ENCODE measurements at regions not wholly inside any gene's neighbourhood (a gene's known extent, or its start where the extent isn't known, plus 50 kb on each side); places are given as distances from the start of the nearest gene placed in this dataset.
"Not testable (repeated sequence)": the region's sequence is repeated elsewhere in the genome, so short reads cannot be mapped to it uniquely, and the experiment has no call there.

DNA sequence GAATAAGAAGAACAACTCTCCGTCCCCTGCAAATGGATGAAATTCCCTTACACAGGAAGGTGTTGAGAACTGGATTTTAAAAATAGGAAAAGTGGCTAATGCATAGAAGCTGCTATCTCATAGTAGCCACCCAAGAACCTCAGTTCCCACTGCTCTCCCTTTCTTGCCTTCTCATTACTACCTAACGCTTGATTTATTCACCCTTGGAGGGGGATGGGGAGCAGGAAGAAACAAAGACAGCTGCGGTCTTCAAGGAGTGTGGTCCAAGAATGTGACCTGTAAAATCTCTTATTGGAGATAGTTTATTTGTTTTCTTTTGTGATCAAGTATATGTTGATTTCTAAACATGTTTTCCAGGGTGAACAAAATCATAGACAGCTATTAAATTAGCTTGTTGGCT lies 274.1 kb upstream of the CTNNB1 start:
- in situ Hi-C loops (cut with HindIII; ENCODE audit: low pct_ligation_motif_present, low pct_unique_long_range_greater_than_20kb, low sequenced_read_pairs), result no loop called here
- no peak for DNase-seq

DNA sequence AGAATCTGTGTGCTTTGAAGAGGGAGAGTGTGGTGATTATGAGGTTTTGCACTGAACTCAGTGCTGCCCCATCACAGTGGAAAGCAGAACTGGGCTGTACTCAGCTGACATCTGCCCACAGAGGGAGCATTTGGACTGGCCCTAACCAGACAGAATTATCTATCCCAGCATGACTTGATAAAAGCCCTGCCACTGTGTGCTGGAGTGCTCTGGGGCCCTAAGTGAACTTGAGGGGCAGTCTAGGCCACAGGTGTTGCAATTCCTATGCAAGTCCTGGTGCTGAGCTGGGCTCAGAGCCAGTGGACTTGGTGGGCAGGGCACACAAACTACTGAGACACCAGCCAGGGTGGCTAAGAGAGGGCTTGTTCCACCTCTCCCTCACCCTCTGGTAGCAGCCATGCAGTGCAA lies 269.2 kb upstream of the CTNNB1 start:
- in situ Hi-C loops (cut with HindIII; ENCODE audit: low pct_ligation_motif_present, low pct_unique_long_range_greater_than_20kb, low sequenced_read_pairs), result no loop called here
- DNase-seq, result no peak

GRCh38 chr3:40930756-40931155 lies 268.5 kb upstream of the CTNNB1 start:
- in situ Hi-C loops (cut with HindIII; ENCODE audit: low pct_ligation_motif_present, low pct_unique_long_range_greater_than_20kb, low sequenced_read_pairs), result no loop called here
- DNase-seq, result no peak

GRCh38 chr3:40938591-40938990 lies 260.7 kb upstream of the CTNNB1 start:
- no peak for DNase-seq
- in situ Hi-C loops (cut with HindIII; ENCODE audit: low pct_ligation_motif_present, low pct_unique_long_range_greater_than_20kb, low sequenced_read_pairs), result no loop called here

GRCh38 chr3:40939030-40939740 lies 260.1 kb upstream of the CTNNB1 start:
- in situ Hi-C loops (cut with HindIII; ENCODE audit: low pct_ligation_motif_present, low pct_unique_long_range_greater_than_20kb, low sequenced_read_pairs), result no loop called here
- DNase-seq, result no peak

DNA sequence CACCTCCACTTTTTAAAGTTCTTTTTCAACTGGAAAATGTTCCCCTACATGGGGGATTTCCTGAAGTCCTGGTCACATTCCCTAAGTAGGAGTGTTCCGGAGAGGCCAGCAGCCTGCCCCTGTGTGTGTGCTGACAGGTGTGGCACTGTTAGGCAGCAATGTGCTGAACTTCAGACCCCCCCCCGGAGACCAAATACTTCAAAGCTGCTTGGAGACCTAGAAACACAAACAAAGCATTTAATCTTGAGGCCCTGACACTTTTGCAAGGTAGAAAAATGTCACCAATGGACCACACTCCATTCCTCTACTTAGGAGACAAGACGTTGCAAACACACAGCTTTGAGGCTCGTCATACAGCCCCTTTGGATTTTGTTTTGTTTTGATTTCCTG lies 259.6 kb upstream of the CTNNB1 start:
- no peak for DNase-seq
- in situ Hi-C loops (cut with HindIII; ENCODE audit: low pct_ligation_motif_present, low pct_unique_long_range_greater_than_20kb, low sequenced_read_pairs), result no loop called here

DNA sequence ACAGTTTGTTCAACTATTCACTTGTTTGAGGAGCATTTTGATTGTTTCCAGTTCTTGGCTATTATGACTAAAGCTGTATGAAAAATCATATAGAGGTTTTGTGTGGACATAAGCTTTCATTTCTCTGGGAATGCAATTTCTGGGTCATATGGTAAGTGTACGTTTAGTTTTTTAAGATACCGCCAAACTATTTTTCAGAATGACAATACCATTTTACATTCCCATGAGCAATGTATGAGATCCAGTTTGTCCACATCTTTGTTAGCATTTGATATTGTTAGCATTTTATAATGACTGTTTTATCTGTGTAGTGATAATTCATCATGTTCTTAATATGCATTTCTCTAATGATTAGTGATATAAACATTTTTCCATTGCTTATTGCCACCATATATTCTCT lies 258.7 kb upstream of the CTNNB1 start:
- no peak for DNase-seq
- in situ Hi-C loops (cut with HindIII; ENCODE audit: low pct_ligation_motif_present, low pct_unique_long_range_greater_than_20kb, low sequenced_read_pairs), result no loop called here

DNA sequence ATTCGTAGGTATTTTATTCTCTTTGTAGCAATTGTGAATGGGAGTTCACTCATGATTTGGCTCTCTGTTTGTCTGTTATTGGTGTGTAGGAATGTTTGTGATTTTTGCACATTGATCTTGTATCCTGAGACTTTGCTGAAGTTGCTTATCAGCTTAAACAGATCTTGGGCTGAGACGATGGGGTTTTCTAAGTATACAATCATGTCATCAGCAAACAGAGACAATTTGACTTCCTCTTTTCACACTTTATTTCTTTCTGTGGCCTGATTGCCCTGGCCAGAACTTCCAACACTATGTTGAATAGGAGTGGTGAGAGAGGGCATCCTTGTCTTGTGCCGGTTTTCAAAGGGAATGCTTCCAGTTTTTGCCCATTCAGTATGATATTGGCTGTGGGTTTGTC lies 252.3 kb upstream of the CTNNB1 start:
- DNase-seq; in situ Hi-C loops (cut with HindIII; ENCODE audit: low pct_ligation_motif_present, low pct_unique_long_range_greater_than_20kb, low sequenced_read_pairs): not testable (repeated sequence)

- DNase-seq; in situ Hi-C loops (cut with HindIII; ENCODE audit: low pct_ligation_motif_present, low pct_unique_long_range_greater_than_20kb, low sequenced_read_pairs): not testable (repeated sequence)
Observed at GRCh38 chr3:40949347-40949746, 250.0 kb upstream of the CTNNB1 start.

- no peak for DNase-seq
- in situ Hi-C loops (cut with HindIII; ENCODE audit: low pct_ligation_motif_present, low pct_unique_long_range_greater_than_20kb, low sequenced_read_pairs), result no loop called here
Observed at GRCh38 chr3:40951636-40952035, 247.7 kb upstream of the CTNNB1 start.

- in situ Hi-C loops (cut with HindIII; ENCODE audit: low pct_ligation_motif_present, low pct_unique_long_range_greater_than_20kb, low sequenced_read_pairs), result no loop called here
- no peak for DNase-seq
Observed at GRCh38 chr3:40961104-40961857, 238.0 kb upstream of the CTNNB1 start.

GRCh38 chr3:40962721-40963120 lies 236.6 kb upstream of the CTNNB1 start:
- in situ Hi-C loops (cut with HindIII; ENCODE audit: low pct_ligation_motif_present, low pct_unique_long_range_greater_than_20kb, low sequenced_read_pairs), result no loop called here
- DNase-seq, result no peak

DNA sequence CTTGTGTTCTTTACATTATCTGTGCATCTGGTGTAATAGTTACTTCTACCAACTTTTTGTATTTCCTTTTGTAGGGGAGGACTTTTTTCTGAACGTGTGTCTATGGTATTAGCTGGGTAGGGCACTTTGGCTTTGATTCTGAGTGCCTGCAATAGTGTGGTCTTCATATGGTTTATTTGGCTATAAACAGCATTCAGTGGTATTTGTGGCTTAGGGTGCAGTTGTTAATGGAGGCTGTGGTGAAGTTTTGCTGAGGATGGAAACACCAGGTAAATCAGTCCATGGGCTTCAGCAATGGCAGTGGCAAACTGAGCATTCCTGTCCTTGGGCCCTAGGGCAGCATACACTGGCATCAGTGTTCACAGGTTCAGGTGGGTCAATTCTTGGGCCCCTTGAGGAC lies 230.6 kb upstream of the CTNNB1 start:
- no peak for DNase-seq
- in situ Hi-C loops (cut with HindIII; ENCODE audit: low pct_ligation_motif_present, low pct_unique_long_range_greater_than_20kb, low sequenced_read_pairs), result no loop called here

DNA sequence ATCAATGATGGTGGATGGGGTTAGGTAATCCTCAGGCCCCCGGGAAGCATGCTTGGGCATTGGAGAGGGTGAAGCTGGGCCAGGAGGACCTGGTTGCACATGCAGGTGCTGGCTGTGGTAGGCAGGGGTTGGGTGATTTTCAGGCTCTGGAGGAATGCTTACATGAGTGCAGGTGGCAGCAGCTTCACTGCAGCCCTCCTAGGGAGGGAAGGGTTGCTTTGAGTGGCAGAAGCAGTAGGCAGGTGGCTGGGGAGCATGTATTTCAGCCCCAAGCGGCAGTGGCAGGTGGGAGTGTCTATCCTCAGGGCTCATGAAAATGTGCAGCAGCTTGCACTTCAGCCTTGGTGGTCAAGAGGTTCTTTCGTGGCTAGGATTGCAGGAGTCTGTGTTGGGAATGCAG lies 230.0 kb upstream of the CTNNB1 start:
- in situ Hi-C loops (cut with HindIII; ENCODE audit: low pct_ligation_motif_present, low pct_unique_long_range_greater_than_20kb, low sequenced_read_pairs), result no loop called here
- no peak for DNase-seq

GRCh38 chr3:40969756-40970466 lies 229.4 kb upstream of the CTNNB1 start:
- DNase-seq, result no peak
- in situ Hi-C loops (cut with HindIII; ENCODE audit: low pct_ligation_motif_present, low pct_unique_long_range_greater_than_20kb, low sequenced_read_pairs), result no loop called here

- peak; percentile 79 for DNase-seq
- in situ Hi-C loops (cut with HindIII; ENCODE audit: low pct_ligation_motif_present, low pct_unique_long_range_greater_than_20kb, low sequenced_read_pairs), result no loop called here
Observed at GRCh38 chr3:40971191-40972168, 227.8 kb upstream of the CTNNB1 start.

GRCh38 chr3:40972350-40972749 lies 227.0 kb upstream of the CTNNB1 start:
- in situ Hi-C loops (cut with HindIII; ENCODE audit: low pct_ligation_motif_present, low pct_unique_long_range_greater_than_20kb, low sequenced_read_pairs), result no loop called here
- DNase-seq, result no peak

GRCh38 chr3:40973141-40973540 lies 226.2 kb upstream of the CTNNB1 start:
- no peak for DNase-seq
- in situ Hi-C loops (cut with HindIII; ENCODE audit: low pct_ligation_motif_present, low pct_unique_long_range_greater_than_20kb, low sequenced_read_pairs), result no loop called here

Measured in ACHN (cell line).